K562 (cell line): ENCODE measurements at regions not wholly inside any gene's neighbourhood (a gene's known extent, or its start where the extent isn't known, plus 50 kb on each side); places are given as distances from the start of the nearest gene placed in this dataset.

Source experiments
- ATAC-seq: fragments of 200-7000 bp; cut with Tn5 transposase; 3 replicates; pipeline ENCODE4 v1.9.1; 2020; ENCODE audit warnings: moderate library complexity
- BruUV-seq: library from RNA; stranded (reverse); fragments of 400-500 nt; replicated peaks from 2 replicates; lab custom pipeline; 2021; lab: Mats Ljungman, UMichigan
- CTCF ChIA-PET: fragments of 300-600 bp; formaldehyde crosslinking; extraction: SDS; loops from one replicate; lab custom pipeline; 2021; ENCODE audit warnings: low intra/inter-chr PET ratio; lab: Yijun Ruan, JAX
- POLR2A ChIA-PET: fragments of 300-600, 350-650 bp; sonication (Branson Sonifier 250); formaldehyde crosslinking; extraction: SDS; loops from one replicate; lab custom pipeline; 2021; ENCODE audit warnings: antibody characterized with exemption, inconsistent platforms; lab: Yijun Ruan, JAX
- DNase-seq, 4 experiments: peaks; one replicate each; pipeline versions ENCODE4 v3.0.0 to v3.0.0-alpha.2; 2011 to 2018; ENCODE audit warnings: low spot score in 3 of 4, mixed read lengths in 3 of 4; ENCODE audit errors: extremely low read depth in 1 of 4
- FAIRE-seq: peaks from 2 replicates; lab custom pipeline; 2011; peaks lifted over from hg19 to GRCh38; lab: Jason Lieb, UNC
- H2AFZ ChIP-seq: 2 replicates; pipeline ENCODE4 v1.6.0; 2011; ENCODE audit warnings: low read depth, low read length, control low read depth, inconsistent platforms
- H3K27ac ChIP-seq: fragments of 200-600 bp; 3 replicates; pipeline ENCODE4 v1.8.0; 2011; ENCODE audit warnings: low read depth, mild to moderate bottlenecking, control low read depth, inconsistent platforms, low read length, moderate library complexity, mixed read lengths; ENCODE audit errors: extremely low read depth
- H3K27me3 ChIP-seq, 2 experiments: fragments of 300-600 bp in 1 of 2; 2 replicates in 1 of 2; 3 replicates in 1 of 2; pipeline versions ENCODE4 v1.6.0 to v1.8.0; 2011; ENCODE audit warnings: inconsistent platforms in 2 of 2, low read length in 2 of 2, mild to moderate bottlenecking in 1 of 2, mixed read lengths in 1 of 2, moderate library complexity in 1 of 2; ENCODE audit not compliant: control insufficient read depth in 2 of 2, insufficient read depth in 2 of 2
- H3K36me3 ChIP-seq: fragments of 300-600 bp; 3 replicates; pipeline ENCODE4 v1.8.0; 2011; ENCODE audit warnings: mild to moderate bottlenecking, low read length, inconsistent platforms; ENCODE audit not compliant: control insufficient read depth, insufficient read depth
- H3K4me1 ChIP-seq, 2 experiments: fragments of 200-600 bp in 1 of 2; replicated peaks in 1 of 2; 2 replicates in 1 of 2; 3 replicates in 1 of 2; pipeline versions ENCODE4 v1.5.1 to v1.8.0; 2011; ENCODE audit warnings: inconsistent platforms in 2 of 2, low read length in 2 of 2, mild to moderate bottlenecking in 1 of 2, mixed read lengths in 1 of 2, moderate library complexity in 1 of 2; ENCODE audit not compliant: control insufficient read depth in 2 of 2, insufficient read depth in 2 of 2
- H3K4me2 ChIP-seq: 2 replicates; pipeline ENCODE4 v1.6.1; 2011; ENCODE audit warnings: low read length, control low read depth, inconsistent platforms, mixed read lengths; ENCODE audit not compliant: insufficient read depth
- H3K4me3 ChIP-seq: fragments of 200-600 bp; sonication (generic), shearing (Covaris generic); 2 replicates; pipeline ENCODE4 v1.5.1; 2016; ENCODE audit warnings: control low read depth, inconsistent platforms
- H3K79me2 ChIP-seq: fragments of 200-600 bp; 3 replicates; pipeline ENCODE4 v1.8.0; 2011; ENCODE audit warnings: low read length, inconsistent platforms; ENCODE audit not compliant: control insufficient read depth, insufficient read depth
- H3K9ac ChIP-seq, 2 experiments: 2 replicates each; pipeline versions ENCODE4 v1.6.0 to v1.6.1; 2011; ENCODE audit warnings: low read depth in 2 of 2, low read length in 2 of 2, control low read depth in 1 of 2, inconsistent platforms in 1 of 2, mild to moderate bottlenecking in 1 of 2, mixed read lengths in 1 of 2; ENCODE audit not compliant: insufficient read depth in 1 of 2
- H3K9me1 ChIP-seq: one replicate; pipeline ENCODE4 v1.6.0; 2011; ENCODE audit warnings: inconsistent platforms, mild to moderate bottlenecking, low read length, moderate library complexity; ENCODE audit not compliant: control insufficient read depth, insufficient read depth
- H3K9me3 ChIP-seq: replicated peaks from 2 replicates; pipeline ENCODE4 v1.5.1; 2011; ENCODE audit warnings: low read depth, low read length, inconsistent platforms; ENCODE audit not compliant: control insufficient read depth, insufficient read depth
- H4K20me1 ChIP-seq: replicated peaks from 2 replicates; pipeline ENCODE4 v1.6.1; 2011; ENCODE audit warnings: low read length, inconsistent platforms, mixed read lengths; ENCODE audit not compliant: control insufficient read depth, insufficient read depth
- IFI16 ChIP-seq: fragments of 250-450 bp; sonication (Bioruptor Pico); IDR thresholded peaks from 2 replicates; pipeline ENCODE4 v2.1.2; 2022; ENCODE audit warnings: mild to moderate bottlenecking, inconsistent platforms
- NFATC3 ChIP-seq: fragments of 450-650 bp; IDR thresholded peaks from 2 replicates; pipeline ENCODE4 v1.6.1; 2017; ENCODE audit warnings: mild to moderate bottlenecking
- NFRKB ChIP-seq: fragments of 450-650 bp; IDR thresholded peaks from 2 replicates; pipeline ENCODE4 v1.6.1; 2016; ENCODE audit warnings: low read depth
- POLR3A ChIP-seq: IDR thresholded peaks from 2 replicates; pipeline ENCODE4 v1.6.1; 2011; ENCODE audit warnings: borderline replicate concordance, mild to moderate bottlenecking, moderate library complexity; ENCODE audit not compliant: insufficient read length, insufficient read depth; ENCODE audit errors: extremely low read depth
- WGBS: fragments of 100-300 bp; shearing (Covaris generic); methylation state at CpG from one replicate; pipeline ENCODE4 v1.1.6; 2016; ENCODE audit warnings: low coverage, mixed read lengths; ENCODE audit not compliant: insufficient coverage; ENCODE audit errors: missing lambda C conversion rate; 5-methylcytosine and 5-hydroxymethylcytosine counted together
- in situ Hi-C: fragments of 300-500 bp; cut with MboI; formaldehyde crosslinking; loops from 4 replicates; pipeline ENCODE4 v1.15.0; 2018; ENCODE audit warnings: inconsistent platforms, mixed read lengths
- intact Hi-C: fragments of 100-400 bp; cut with micrococcal nuclease; formaldehyde crosslinking; loops from 2 replicates; pipeline ENCODE4 v1.14.2; 2022
- TF ChIP-seq, protein P1 (sequence below): sonication (generic); formaldehyde crosslinking; IDR thresholded peaks from 2 replicates; pipeline ENCODE4 v1.8.1; 2023; ENCODE audit warnings: mild to moderate bottlenecking, missing genetic modification reagents

GRCh38 chr3:61416618-61417017 is 144.8 kb upstream of the PTPRG start:
- H3K9ac ChIP-seq = no peak overlapping the region
- H3K9me1 ChIP-seq = no peaks in the 10 kb centered on the region
- H2AFZ ChIP-seq = no peak overlapping the region
- H3K27me3 ChIP-seq = no peaks in the 10 kb centered on the region
- 0% methylated on average over 1 of the region's 1 CpG for WGBS
- POLR2A ChIA-PET = no interaction called here
- no peaks in the 10 kb centered on the region for H4K20me1 ChIP-seq
- CTCF ChIA-PET = no interaction called here
- H3K27ac ChIP-seq = no peak overlapping the region
- no peak for ATAC-seq
- in situ Hi-C loops = no loop called here
- H3K4me3 ChIP-seq = no peak overlapping the region
- H3K4me2 ChIP-seq = no peak overlapping the region
- no peaks in the 10 kb centered on the region for H3K36me3 ChIP-seq
- H3K79me2 ChIP-seq = no peaks in the 10 kb centered on the region
- intact Hi-C loops = no loop called here
- no peak for DNase-seq
- no peaks in the 10 kb centered on the region for H3K9me3 ChIP-seq
- H3K4me1 ChIP-seq = no peaks in the 10 kb centered on the region
- TF ChIP-seq, protein P1, sequence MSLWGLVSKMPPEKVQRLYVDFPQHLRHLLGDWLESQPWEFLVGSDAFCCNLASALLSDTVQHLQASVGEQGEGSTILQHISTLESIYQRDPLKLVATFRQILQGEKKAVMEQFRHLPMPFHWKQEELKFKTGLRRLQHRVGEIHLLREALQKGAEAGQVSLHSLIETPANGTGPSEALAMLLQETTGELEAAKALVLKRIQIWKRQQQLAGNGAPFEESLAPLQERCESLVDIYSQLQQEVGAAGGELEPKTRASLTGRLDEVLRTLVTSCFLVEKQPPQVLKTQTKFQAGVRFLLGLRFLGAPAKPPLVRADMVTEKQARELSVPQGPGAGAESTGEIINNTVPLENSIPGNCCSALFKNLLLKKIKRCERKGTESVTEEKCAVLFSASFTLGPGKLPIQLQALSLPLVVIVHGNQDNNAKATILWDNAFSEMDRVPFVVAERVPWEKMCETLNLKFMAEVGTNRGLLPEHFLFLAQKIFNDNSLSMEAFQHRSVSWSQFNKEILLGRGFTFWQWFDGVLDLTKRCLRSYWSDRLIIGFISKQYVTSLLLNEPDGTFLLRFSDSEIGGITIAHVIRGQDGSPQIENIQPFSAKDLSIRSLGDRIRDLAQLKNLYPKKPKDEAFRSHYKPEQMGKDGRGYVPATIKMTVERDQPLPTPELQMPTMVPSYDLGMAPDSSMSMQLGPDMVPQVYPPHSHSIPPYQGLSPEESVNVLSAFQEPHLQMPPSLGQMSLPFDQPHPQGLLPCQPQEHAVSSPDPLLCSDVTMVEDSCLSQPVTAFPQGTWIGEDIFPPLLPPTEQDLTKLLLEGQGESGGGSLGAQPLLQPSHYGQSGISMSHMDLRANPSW (CRISPR knock-in tag) = no peak
- TF ChIP-seq IFI16 (no peak), NFATC3 (no peak), POLR3A (no peak), NFRKB (no peak)
- FAIRE-seq = no peak
- BruUV-seq = no TSS peak
